ENCODE measurements at regions not wholly inside any gene's neighbourhood (a gene's known extent, or its start where the extent isn't known, plus 50 kb on each side); places are given as distances from the start of the nearest gene placed in this dataset.

- DNase-seq (ENCODE audit: low read depth) = no peak
Measured at GRCh38 chr14:78073028-78073427, 97.1 kb upstream of the NRXN3 start.

DNA sequence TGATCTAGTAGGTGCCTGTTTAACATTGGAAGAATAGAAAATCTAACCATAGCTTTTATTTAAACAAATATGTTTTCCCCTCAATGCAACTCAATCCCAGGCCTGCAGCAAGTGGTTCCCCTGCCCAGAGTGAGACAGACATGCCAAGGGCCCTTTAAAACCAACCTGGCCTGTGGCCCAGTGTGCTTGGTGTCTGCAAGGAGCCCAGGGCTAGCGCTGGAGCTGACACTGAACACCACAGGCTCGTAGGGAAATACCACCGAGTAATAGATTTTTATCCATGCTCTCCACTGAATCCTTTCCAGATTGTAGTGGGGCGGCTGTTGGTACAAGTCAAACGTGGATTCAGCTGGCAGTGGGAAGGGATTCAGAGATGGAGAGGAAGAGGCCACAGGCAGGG is 95.6 kb upstream of the NRXN3 start:
- no peak for DNase-seq (ENCODE audit: low read depth)

- DNase-seq (ENCODE audit: low read depth) = no peak
Measured at GRCh38 chr14:78075033-78075432, 95.1 kb upstream of the NRXN3 start.

GRCh38 chr14:78075555-78076277 is 94.5 kb upstream of the NRXN3 start:
- no peak for DNase-seq (ENCODE audit: low read depth)

DNA sequence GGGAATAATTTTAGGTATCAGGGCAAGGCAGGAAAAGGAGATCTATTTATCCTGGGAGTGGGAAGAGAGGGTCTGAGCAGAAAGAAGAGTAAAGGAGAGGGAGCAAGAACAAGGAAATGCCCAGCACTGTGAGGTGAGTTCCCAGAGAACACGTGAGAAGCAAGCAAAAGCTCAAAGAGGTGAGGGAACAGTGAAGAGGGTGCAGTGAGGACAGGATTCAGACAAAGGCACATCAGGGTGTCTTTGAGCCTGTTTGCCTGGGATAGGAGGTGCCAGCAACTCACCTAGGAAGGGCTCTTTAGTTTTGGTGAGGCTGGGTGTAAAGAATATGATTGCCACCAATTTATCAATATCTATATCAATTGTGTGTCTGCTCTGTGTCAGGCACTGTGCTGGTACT is 88.9 kb upstream of the NRXN3 start:
- no peak for DNase-seq (ENCODE audit: low read depth)

DNA sequence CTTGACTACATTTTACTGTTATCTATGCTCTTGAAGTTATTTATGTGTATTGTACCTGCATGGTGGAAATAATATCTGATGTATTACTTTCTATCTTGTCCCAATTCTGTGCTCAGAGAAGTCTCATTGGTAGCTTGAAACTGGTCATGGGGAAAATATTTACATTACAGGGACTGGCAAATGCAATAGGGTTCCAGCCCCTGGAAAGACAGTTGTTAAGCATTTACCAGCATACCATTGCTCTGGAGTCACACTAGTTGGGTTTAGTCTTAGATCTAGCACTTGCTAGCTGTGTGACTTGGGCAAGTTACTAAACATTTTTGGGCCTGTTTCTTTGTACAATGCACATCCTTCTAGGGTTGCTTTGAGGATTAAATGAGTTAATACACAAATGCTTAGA is 86.3 kb upstream of the NRXN3 start:
- no peak for DNase-seq (ENCODE audit: low read depth)

DNA sequence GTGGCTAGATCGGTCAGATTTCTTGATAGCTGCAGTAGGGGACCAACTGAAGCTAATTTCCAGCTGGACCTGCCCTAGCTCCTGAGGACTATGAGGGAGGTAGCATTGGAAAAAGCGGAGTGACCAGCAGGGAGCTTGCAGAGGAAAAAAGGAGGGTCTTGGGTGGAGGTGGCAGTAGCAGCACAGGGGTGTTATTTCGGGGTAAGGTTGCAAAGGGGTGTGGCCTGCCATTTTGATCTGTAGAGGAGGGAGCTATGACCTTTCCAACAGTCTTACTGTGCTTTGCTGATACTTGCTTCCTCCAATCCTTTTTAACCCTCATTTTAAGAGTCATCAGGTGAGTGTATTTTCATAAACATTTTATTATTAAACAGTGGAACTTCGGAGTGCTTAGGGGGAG is 83.8 kb upstream of the NRXN3 start:
- DNase-seq (ENCODE audit: low read depth) = no peak

GRCh38 chr14:78088916-78089315 is 81.3 kb upstream of the NRXN3 start:
- DNase-seq (ENCODE audit: low read depth) = no peak

GRCh38 chr14:78090864-78091263 is 79.3 kb upstream of the NRXN3 start:
- DNase-seq (ENCODE audit: low read depth) = no peak

DNA sequence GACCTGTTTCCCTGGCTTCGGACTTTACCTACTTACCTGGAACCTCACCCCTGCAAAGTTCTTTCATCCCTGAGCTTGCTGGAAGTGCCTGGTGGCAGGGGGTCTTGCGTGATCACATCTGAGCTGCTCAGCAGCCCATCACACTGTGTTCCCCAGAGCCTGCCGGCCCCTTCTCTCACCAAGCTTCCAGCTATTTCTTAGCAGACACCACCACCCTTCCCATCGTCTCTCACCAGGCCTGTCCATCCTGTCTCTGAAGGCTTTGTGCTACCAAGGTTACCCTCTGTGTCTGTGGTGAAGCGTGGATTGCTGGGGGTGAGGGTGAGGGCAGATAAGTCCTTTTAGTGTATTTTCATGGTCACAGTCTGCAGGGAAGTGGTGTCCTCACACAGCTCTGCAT is 78.8 kb upstream of the NRXN3 start:
- DNase-seq (ENCODE audit: low read depth) = no peak

DNA sequence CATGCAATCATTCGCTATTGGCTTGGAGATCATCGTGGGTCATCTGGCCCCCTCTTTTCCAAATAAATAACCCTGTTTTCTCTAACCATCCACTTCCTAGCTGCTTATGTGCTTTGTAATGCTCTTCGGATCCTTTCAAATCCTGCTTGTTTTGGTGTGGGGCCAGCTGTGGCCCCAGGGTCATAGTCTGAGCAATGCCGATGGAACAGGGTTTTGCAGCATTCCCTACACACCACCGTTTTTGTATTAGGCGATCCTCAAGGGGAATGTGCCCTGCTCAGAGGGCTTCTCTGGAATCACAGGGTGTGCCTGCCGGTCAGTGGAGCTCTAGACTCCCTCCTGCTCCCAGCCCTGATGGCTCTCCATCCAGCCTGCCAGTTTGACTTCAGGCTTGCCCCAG is 78.1 kb upstream of the NRXN3 start:
- DNase-seq (ENCODE audit: low read depth) = no peak

- no peak for DNase-seq (ENCODE audit: low read depth)
Measured at GRCh38 chr14:78103271-78103670, 66.9 kb upstream of the NRXN3 start.

GRCh38 chr14:78104160-78104559 is 66.0 kb upstream of the NRXN3 start:
- no peak for DNase-seq (ENCODE audit: low read depth)

DNA sequence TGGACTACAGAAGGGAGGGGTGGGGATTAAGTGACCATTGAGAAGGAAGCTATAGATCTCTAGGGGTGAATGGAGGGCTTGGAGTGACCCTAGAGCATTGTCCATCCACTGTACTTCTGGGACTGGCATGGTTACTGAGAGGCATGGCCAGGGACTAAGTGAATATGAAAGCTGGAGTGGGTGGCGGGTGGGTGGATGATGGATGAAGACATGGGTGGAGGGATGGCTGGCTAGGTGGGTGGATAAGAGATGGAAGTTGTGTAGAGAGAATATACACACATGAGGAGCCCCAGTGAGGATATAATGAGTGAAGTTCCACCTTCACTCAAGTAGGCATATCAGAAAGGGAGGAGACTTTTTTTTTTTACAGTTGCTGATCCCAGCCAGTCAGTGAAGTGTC is 65.5 kb upstream of the NRXN3 start:
- DNase-seq (ENCODE audit: low read depth) = no peak

DNA sequence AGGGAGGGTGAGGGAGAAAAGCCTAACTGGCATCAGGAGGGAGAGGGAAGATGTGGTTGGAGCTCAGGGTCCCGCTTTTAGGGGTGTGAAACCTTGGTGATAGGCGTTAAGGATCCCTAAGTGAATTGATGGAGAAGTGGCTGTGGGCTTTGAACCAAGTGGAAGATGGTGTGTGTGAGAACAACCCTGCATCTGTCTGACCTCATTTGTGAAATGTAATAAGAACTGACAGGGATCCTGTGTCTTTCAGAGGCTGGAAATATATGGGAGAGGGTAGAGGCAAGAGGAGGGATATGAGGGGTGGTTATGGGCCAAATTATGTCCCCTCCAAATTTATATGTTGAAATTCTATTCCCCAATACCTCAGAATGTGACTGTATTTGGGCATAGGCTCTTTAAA is 63.8 kb upstream of the NRXN3 start:
- no peak for DNase-seq (ENCODE audit: low read depth)

DNA sequence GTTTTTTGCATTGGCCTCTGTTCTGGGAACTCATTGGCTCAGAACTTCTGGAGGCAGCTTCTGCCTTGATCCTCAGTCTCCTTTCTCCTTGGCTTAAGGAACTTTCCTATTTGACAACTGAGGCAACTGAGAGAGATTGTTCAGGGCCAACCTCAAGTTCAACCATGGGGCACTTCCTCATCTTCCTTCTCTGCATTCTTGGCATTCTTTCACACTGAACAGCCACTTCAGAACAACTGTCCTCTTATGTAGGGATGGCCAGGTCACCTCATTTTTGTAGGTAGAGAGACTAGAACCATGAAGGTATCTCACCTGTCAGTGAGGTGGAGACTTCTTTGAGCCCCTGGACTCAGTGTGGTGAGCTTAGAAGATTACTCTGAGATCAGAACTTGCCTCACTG is 63.0 kb upstream of the NRXN3 start:
- no peak for DNase-seq (ENCODE audit: low read depth)

GRCh38 chr14:78119440-78119839 is 50.7 kb upstream of the NRXN3 start:
- DNase-seq (ENCODE audit: low read depth) = no peak
